PFSK-1 (cell line): ENCODE measurements at regions not wholly inside any gene's neighbourhood (a gene's known extent, or its start where the extent isn't known, plus 50 kb on each side); places are given as distances from the start of the nearest gene placed in this dataset.

Experiments used
- FOXP2 ChIP-seq: optimal IDR thresholded peaks from 2 replicates; pipeline ENCODE3; 2011; ENCODE audit warnings: borderline replicate concordance, control low read depth, inconsistent platforms; ENCODE audit not compliant: insufficient read depth; ENCODE audit errors: extremely low read length, extremely low read depth
- POLR2AphosphoS5 ChIP-seq: IDR thresholded peaks from 2 replicates; pipeline ENCODE4 v1.6.1; 2012; ENCODE audit warnings: low read depth, mild to moderate bottlenecking, control low read depth, low read length, moderate library complexity
- SIN3A ChIP-seq: IDR thresholded peaks from 2 replicates; pipeline ENCODE4 v1.6.1; 2012; ENCODE audit warnings: mild to moderate bottlenecking, low read length, moderate library complexity, borderline replicate concordance; ENCODE audit not compliant: insufficient read depth
- TAF1 ChIP-seq: IDR thresholded peaks from 2 replicates; pipeline ENCODE4 v1.6.1; 2012; ENCODE audit warnings: low read length, control low read depth, borderline replicate concordance; ENCODE audit not compliant: insufficient read depth
- TF ChIP-seq, protein P1 (sequence below), 2 experiments: IDR thresholded peaks; 2 replicates each; pipeline versions ENCODE4 v1.6.1 to v1.8.0; 2011 to 2012; ENCODE audit warnings: low read depth in 2 of 2, low read length in 2 of 2, control low read depth in 1 of 2, inconsistent platforms in 1 of 2, mild to moderate bottlenecking in 1 of 2, moderate library complexity in 1 of 2; ENCODE audit not compliant: insufficient read depth in 1 of 2

DNA sequence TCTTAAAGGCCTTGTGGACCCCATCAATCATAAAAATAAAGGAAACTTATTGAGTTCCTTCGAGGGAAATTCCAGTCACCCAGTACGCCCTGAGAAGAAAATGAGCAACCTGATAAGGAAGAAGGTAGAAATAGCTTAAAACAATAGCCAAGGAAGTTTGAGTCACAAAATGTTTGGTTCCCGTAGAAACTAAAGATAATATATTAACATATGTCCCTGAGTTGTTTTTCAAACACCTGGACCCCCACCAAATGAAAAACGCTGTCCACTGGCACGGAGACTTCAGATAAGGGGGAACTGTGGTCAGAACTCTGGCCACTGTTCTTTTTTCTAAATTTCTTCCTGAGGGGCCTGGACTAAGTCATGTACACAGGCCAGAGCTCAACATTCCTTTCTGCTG lies 669.1 kb downstream of the ADCYAP1 start:
- TF ChIP-seq SIN3A (no peak), POLR2AphosphoS5 (no peak), TAF1 (no peak), FOXP2 (no peak)
- TF ChIP-seq, protein P1, sequence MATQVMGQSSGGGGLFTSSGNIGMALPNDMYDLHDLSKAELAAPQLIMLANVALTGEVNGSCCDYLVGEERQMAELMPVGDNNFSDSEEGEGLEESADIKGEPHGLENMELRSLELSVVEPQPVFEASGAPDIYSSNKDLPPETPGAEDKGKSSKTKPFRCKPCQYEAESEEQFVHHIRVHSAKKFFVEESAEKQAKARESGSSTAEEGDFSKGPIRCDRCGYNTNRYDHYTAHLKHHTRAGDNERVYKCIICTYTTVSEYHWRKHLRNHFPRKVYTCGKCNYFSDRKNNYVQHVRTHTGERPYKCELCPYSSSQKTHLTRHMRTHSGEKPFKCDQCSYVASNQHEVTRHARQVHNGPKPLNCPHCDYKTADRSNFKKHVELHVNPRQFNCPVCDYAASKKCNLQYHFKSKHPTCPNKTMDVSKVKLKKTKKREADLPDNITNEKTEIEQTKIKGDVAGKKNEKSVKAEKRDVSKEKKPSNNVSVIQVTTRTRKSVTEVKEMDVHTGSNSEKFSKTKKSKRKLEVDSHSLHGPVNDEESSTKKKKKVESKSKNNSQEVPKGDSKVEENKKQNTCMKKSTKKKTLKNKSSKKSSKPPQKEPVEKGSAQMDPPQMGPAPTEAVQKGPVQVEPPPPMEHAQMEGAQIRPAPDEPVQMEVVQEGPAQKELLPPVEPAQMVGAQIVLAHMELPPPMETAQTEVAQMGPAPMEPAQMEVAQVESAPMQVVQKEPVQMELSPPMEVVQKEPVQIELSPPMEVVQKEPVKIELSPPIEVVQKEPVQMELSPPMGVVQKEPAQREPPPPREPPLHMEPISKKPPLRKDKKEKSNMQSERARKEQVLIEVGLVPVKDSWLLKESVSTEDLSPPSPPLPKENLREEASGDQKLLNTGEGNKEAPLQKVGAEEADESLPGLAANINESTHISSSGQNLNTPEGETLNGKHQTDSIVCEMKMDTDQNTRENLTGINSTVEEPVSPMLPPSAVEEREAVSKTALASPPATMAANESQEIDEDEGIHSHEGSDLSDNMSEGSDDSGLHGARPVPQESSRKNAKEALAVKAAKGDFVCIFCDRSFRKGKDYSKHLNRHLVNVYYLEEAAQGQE (IDR thresholded peaks at IDR 0.05; ENCODE audit: insufficient read depth in 1 of 2, low read depth in 2 of 2, low read length in 2 of 2), result no peak

DNA sequence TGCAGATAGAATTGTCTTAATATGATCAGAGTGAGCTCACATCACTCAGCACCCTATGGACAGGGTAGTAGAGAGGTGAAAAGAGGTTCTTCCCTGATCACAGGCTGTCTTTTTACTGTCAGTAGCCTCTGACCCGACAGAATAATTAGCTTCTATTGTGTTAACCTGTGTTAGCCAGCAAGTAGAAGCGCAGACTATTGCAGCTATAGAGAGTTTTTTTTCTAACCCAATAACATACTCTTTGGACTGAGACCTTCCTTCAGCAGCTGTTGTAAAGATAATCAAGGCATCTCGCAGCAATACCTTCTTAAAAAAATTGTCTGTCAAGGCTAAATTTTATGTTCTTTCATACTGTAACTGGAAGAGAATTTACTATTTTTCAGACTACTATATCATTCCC lies 670.4 kb downstream of the ADCYAP1 start:
- TF ChIP-seq SIN3A, result no peak
- no peak for TF ChIP-seq TAF1
- TF ChIP-seq POLR2AphosphoS5, result no peak
- TF ChIP-seq, protein P1 (IDR thresholded peaks at IDR 0.05; ENCODE audit: insufficient read depth in 1 of 2, low read depth in 2 of 2, low read length in 2 of 2), result no peak
- TF ChIP-seq FOXP2, result no peak

DNA sequence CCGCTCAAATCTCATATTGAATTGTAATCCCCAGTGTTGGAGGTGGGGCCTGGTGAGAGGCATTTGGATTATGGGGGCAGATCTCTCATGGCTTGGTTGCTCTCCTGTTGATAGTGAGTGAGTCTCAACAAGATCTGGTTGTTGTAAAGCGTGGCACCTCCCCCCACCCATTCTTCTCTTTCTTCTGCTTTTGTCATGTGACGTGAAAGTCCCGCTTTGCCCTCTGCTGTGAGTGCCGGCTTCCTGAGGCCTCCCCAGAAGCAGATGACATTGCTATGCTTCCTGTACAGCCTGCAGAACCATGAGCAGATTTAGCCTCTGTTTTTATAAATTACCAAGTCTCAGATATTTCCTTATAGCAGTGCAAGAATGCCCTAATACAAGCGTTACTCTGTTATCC lies 673.8 kb downstream of the ADCYAP1 start:
- no peak for TF ChIP-seq SIN3A
- TF ChIP-seq TAF1, result no peak
- TF ChIP-seq FOXP2, result no peak
- no peak for TF ChIP-seq POLR2AphosphoS5

DNA sequence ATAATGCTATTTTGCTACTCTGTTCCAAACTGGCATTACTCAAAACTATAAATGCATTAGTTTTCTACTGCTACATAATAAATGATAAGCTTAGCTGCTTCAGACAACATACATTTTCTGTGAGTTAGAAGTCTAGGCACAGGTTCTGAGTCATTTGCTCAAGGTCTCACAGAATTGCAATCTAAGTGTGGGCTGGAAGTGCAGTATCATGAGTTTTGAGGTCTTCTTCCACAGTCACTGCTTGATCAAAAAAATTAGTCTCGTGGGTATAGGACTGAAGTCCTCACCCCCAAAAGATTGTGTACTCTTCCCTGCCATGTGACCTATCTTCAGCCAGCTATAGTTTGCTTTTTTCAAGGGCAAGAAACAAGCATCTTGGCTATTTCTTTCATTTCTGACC lies 676.9 kb downstream of the ADCYAP1 start:
- TF ChIP-seq POLR2AphosphoS5 (no peak), FOXP2 (no peak), TAF1 (no peak), SIN3A (no peak)
- TF ChIP-seq, protein P1 (IDR thresholded peaks at IDR 0.05; ENCODE audit: insufficient read depth in 1 of 2, low read depth in 2 of 2, low read length in 2 of 2), result no peak

DNA sequence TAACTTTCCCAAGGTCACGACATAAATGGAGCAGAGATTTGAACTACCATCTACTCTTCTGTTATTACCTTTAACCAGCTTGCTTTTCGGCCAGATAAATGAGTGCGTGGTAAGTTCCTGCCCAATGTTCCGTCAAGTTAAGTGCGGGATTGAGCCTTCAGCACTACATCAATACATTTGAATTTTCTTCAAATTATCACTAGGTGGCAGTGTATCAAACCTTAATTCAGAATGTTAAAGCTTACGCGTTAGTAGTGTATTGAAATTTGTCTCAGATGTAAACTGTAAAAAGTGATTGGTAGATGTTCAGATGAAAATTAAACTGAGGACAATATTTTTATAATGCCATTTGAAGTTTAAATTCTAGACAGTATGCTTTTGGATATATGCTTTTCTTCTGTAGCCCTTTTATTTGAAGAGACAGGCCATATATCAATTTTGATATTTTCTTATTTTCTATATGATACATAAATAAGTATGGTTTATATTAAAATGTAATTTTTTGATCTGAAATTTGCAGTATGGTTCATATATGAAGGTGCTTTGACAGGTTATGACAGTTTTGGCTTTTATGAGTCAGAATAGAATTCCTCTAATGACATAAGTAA lies 681.3 kb downstream of the ADCYAP1 start:
- TF ChIP-seq FOXP2 (no peak), POLR2AphosphoS5 (no peak), TAF1 (no peak), SIN3A (no peak)
- TF ChIP-seq, protein P1 (IDR thresholded peaks at IDR 0.05; ENCODE audit: insufficient read depth in 1 of 2, low read depth in 2 of 2, low read length in 2 of 2), result no peak
